ENCODE measurements at regions not wholly inside any gene's neighbourhood (a gene's known extent, or its start where the extent isn't known, plus 50 kb on each side); places are given as distances from the start of the nearest gene placed in this dataset.

- no peak for TF ChIP-seq CREB1 (CRISPR knock-in tag; IDR thresholded peaks at IDR 0.05)
- TF ChIP-seq ZNF317 (CRISPR knock-in tag; IDR thresholded peaks at IDR 0.05; ENCODE audit: borderline replicate concordance, low read depth), result no peak
- TF ChIP-seq CTCF (IDR thresholded peaks at IDR 0.05), result no peak
- TF ChIP-seq, protein P1, sequence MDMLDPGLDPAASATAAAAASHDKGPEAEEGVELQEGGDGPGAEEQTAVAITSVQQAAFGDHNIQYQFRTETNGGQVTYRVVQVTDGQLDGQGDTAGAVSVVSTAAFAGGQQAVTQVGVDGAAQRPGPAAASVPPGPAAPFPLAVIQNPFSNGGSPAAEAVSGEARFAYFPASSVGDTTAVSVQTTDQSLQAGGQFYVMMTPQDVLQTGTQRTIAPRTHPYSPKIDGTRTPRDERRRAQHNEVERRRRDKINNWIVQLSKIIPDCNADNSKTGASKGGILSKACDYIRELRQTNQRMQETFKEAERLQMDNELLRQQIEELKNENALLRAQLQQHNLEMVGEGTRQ (CRISPR knock-in tag; IDR thresholded peaks at IDR 0.05), result no peak
- TF ChIP-seq, protein P2, sequence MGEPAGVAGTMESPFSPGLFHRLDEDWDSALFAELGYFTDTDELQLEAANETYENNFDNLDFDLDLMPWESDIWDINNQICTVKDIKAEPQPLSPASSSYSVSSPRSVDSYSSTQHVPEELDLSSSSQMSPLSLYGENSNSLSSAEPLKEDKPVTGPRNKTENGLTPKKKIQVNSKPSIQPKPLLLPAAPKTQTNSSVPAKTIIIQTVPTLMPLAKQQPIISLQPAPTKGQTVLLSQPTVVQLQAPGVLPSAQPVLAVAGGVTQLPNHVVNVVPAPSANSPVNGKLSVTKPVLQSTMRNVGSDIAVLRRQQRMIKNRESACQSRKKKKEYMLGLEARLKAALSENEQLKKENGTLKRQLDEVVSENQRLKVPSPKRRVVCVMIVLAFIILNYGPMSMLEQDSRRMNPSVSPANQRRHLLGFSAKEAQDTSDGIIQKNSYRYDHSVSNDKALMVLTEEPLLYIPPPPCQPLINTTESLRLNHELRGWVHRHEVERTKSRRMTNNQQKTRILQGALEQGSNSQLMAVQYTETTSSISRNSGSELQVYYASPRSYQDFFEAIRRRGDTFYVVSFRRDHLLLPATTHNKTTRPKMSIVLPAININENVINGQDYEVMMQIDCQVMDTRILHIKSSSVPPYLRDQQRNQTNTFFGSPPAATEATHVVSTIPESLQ (CRISPR knock-in tag; IDR thresholded peaks at IDR 0.05), result no peak
- TF ChIP-seq ESRRA (CRISPR knock-in tag; IDR thresholded peaks at IDR 0.05; ENCODE audit: borderline replicate concordance), result no peak
- TF ChIP-seq, protein P3, sequence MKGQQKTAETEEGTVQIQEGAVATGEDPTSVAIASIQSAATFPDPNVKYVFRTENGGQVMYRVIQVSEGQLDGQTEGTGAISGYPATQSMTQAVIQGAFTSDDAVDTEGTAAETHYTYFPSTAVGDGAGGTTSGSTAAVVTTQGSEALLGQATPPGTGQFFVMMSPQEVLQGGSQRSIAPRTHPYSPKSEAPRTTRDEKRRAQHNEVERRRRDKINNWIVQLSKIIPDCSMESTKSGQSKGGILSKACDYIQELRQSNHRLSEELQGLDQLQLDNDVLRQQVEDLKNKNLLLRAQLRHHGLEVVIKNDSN (CRISPR knock-in tag; IDR thresholded peaks at IDR 0.05), result no peak
- TF ChIP-seq TEAD4 (CRISPR knock-in tag; IDR thresholded peaks at IDR 0.05), result no peak
- no peak for TF ChIP-seq ZNF121 (CRISPR knock-in tag; IDR thresholded peaks at IDR 0.05)
- TF ChIP-seq NR2C2 (CRISPR knock-in tag; IDR thresholded peaks at IDR 0.05), result no peak
- TF ChIP-seq, protein P4, sequence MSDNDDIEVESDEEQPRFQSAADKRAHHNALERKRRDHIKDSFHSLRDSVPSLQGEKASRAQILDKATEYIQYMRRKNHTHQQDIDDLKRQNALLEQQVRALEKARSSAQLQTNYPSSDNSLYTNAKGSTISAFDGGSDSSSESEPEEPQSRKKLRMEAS (CRISPR knock-in tag; IDR thresholded peaks at IDR 0.05), result no peak
- TF ChIP-seq ZNF425 (CRISPR knock-in tag; conservative IDR thresholded peaks at IDR 0.05), result no peak
These were observed 162.7 kb upstream of the MRPS30 start for GRCh38 chr5:44646016-44646415.
